ENCODE measurements at regions not wholly inside any gene's neighbourhood (a gene's known extent, or its start where the extent isn't known, plus 50 kb on each side); places are given as distances from the start of the nearest gene placed in this dataset.

DNA sequence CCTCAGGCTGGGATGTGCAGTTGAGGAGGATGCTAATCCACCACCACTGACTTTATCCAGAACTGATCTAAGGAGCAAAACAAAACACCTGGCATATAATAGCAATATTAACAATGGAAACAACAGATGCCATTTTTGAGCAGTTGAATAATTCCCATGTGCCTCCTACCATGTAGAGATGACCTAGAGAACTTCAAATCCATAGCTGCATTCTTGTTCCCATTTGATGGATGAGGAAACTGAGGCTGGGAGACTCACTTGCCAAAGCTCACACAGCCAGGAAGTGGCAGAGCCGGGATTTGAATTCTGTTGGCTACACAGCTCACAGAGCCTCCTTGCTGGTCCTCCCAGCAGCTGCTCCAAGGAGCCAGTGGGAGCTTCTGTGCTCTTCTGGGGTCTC lies 155.8 kb upstream of the MYL2 start:
- TF ChIP-seq, protein P1, sequence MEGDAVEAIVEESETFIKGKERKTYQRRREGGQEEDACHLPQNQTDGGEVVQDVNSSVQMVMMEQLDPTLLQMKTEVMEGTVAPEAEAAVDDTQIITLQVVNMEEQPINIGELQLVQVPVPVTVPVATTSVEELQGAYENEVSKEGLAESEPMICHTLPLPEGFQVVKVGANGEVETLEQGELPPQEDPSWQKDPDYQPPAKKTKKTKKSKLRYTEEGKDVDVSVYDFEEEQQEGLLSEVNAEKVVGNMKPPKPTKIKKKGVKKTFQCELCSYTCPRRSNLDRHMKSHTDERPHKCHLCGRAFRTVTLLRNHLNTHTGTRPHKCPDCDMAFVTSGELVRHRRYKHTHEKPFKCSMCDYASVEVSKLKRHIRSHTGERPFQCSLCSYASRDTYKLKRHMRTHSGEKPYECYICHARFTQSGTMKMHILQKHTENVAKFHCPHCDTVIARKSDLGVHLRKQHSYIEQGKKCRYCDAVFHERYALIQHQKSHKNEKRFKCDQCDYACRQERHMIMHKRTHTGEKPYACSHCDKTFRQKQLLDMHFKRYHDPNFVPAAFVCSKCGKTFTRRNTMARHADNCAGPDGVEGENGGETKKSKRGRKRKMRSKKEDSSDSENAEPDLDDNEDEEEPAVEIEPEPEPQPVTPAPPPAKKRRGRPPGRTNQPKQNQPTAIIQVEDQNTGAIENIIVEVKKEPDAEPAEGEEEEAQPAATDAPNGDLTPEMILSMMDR (IDR thresholded peaks at IDR 0.05; ENCODE audit: insufficient read depth in 1 of 2, low read depth in 1 of 2, low read length in 1 of 2, severe bottlenecking in 1 of 2, unreplicated experiment in 1 of 2): no peak
- no TSS peak for BruUV-seq (replicated peaks)
- peaks cover 17% of the 10 kb centered on the region for H3K27me3 Mint-ChIP-seq (ENCODE audit: insufficient read depth, unreplicated experiment)
- no peaks in the 10 kb centered on the region for H3K27me3 ChIP-seq (replicated peaks; ENCODE audit: control insufficient read depth, insufficient read depth, low read length)
- peaks cover 5% of the 10 kb centered on the region; the same call in 1 of the 2 replicates for H3K9me3 ChIP-seq
- H3K9me3 Mint-ChIP-seq (ENCODE audit: unreplicated experiment): peaks cover 14% of the 10 kb centered on the region
- no peaks in the 10 kb centered on the region for H3K4me1 ChIP-seq
- intact Hi-C loops (cut with micrococcal nuclease; ENCODE audit: unreplicated experiment): no loop called here
- H3K4me1 Mint-ChIP-seq (ENCODE audit: low read depth, unreplicated experiment): no peaks in the 10 kb centered on the region
- DNase-seq: no peak
- no peaks in the 10 kb centered on the region for H3K36me3 Mint-ChIP-seq (ENCODE audit: insufficient read depth, unreplicated experiment)
- no peaks in the 10 kb centered on the region for H3K36me3 ChIP-seq (ENCODE audit: control insufficient read depth, insufficient read depth, low read length)
- H3K4me3 ChIP-seq (ENCODE audit: low read depth, low read length): no peak overlapping the region
- CTCF ChIA-PET: no interaction called here
- H3K27ac Mint-ChIP-seq (ENCODE audit: unreplicated experiment): no peak overlapping the region
- no peak overlapping the region for H3K4me3 Mint-ChIP-seq (ENCODE audit: unreplicated experiment)
- POLR2A ChIA-PET: no interaction called here

DNA sequence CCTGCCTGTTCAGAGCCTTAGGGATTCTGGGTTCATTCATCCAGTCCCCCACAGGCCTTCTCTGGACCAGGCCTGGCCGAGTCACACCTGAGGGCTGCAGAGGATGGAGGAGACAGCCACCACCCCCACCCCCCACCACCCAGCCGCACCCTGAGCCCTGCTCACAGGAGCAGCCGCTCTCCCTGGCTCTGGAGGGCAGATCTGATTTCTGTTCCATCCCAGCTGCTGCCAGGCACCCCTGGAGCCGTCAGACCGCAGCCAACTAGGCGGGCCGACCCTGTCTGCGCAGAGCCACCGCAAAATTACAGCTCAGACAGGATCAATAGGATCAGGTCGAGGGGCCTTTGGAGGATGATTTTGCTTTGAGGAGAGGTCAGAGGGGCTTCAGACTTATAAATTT lies 154.6 kb upstream of the MYL2 start:
- no peak for DNase-seq
- Histone ChIP-seq H3K4me3 (ENCODE audit: low read depth, low read length) (no peak overlapping the region), H3K36me3 (ENCODE audit: control insufficient read depth, insufficient read depth, low read length) (no peaks in the 10 kb centered on the region), H3K27me3 (replicated peaks; ENCODE audit: control insufficient read depth, insufficient read depth, low read length) (no peaks in the 10 kb centered on the region), H3K4me1 (no peaks in the 10 kb centered on the region), H3K9me3 (peaks cover 5% of the 10 kb centered on the region; the same call in 1 of the 2 replicates)
- intact Hi-C loops (cut with micrococcal nuclease; ENCODE audit: unreplicated experiment): no loop called here
- no peak overlapping the region for H3K4me3 Mint-ChIP-seq (ENCODE audit: unreplicated experiment)
- POLR2A ChIA-PET: no interaction called here
- CTCF ChIA-PET: no interaction called here
- peaks cover 14% of the 10 kb centered on the region for H3K9me3 Mint-ChIP-seq (ENCODE audit: unreplicated experiment)
- peaks cover 15% of the 10 kb centered on the region for H3K27me3 Mint-ChIP-seq (ENCODE audit: insufficient read depth, unreplicated experiment)
- H3K36me3 Mint-ChIP-seq (ENCODE audit: insufficient read depth, unreplicated experiment): no peaks in the 10 kb centered on the region
- no peaks in the 10 kb centered on the region for H3K4me1 Mint-ChIP-seq (ENCODE audit: low read depth, unreplicated experiment)
- H3K27ac Mint-ChIP-seq (ENCODE audit: unreplicated experiment): no peak overlapping the region
- no TSS peak for BruUV-seq (replicated peaks)
- TF ChIP-seq, protein P1 (IDR thresholded peaks at IDR 0.05; ENCODE audit: insufficient read depth in 1 of 2, low read depth in 1 of 2, low read length in 1 of 2, severe bottlenecking in 1 of 2, unreplicated experiment in 1 of 2): no peak

DNA sequence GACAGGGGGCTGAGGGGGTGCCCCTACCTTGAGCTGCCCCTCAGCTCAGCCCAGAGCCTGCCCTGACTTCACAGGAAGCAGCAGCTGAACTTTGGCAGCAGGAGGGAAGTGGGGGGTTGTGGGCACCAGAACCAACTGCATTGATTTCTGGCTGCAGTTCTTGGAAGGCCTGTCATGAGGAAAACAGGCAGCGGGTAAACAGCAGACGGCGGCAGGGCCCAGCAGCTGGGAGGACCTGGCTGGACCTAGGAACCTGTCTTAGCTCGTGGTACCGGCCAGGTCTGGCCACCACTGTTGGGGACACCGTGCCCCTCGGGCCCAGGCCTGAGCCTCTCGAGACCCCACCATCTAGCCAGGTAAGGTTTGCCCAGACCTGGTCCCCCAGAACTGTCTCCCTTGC lies 154.2 kb upstream of the MYL2 start:
- Mint-ChIP-seq H3K4me1 (ENCODE audit: low read depth, unreplicated experiment) (no peaks in the 10 kb centered on the region), H3K27ac (ENCODE audit: unreplicated experiment) (no peak overlapping the region), H3K9me3 (ENCODE audit: unreplicated experiment) (peaks cover 14% of the 10 kb centered on the region), H3K4me3 (ENCODE audit: unreplicated experiment) (no peak overlapping the region), H3K36me3 (ENCODE audit: insufficient read depth, unreplicated experiment) (no peaks in the 10 kb centered on the region), H3K27me3 (ENCODE audit: insufficient read depth, unreplicated experiment) (peaks cover 15% of the 10 kb centered on the region)
- TF ChIP-seq, protein P1 (IDR thresholded peaks at IDR 0.05; ENCODE audit: insufficient read depth in 1 of 2, low read depth in 1 of 2, low read length in 1 of 2, severe bottlenecking in 1 of 2, unreplicated experiment in 1 of 2): no peak
- CTCF ChIA-PET: no interaction called here
- DNase-seq: no peak
- H3K27me3 ChIP-seq (replicated peaks; ENCODE audit: control insufficient read depth, insufficient read depth, low read length): no peaks in the 10 kb centered on the region
- intact Hi-C loops (cut with micrococcal nuclease; ENCODE audit: unreplicated experiment): no loop called here
- POLR2A ChIA-PET: interaction anchor here (0.6 kb wide), 1 partner anchor 1555 kb away, joined by 3 read pairs; no protein-coding TSS in a partner anchor
- H3K4me3 ChIP-seq (ENCODE audit: low read depth, low read length): no peak overlapping the region
- BruUV-seq (replicated peaks): no TSS peak
- H3K9me3 ChIP-seq: peaks cover 5% of the 10 kb centered on the region; the same call in 1 of the 2 replicates
- no peaks in the 10 kb centered on the region for H3K36me3 ChIP-seq (ENCODE audit: control insufficient read depth, insufficient read depth, low read length)
- no peaks in the 10 kb centered on the region for H3K4me1 ChIP-seq

Measured in Caco-2 (cell line).